Kidney (tissue), 13 donors: ENCODE measurements at regions not wholly inside any gene's neighbourhood (a gene's known extent, or its start where the extent isn't known, plus 50 kb on each side); places are given as distances from the start of the nearest gene placed in this dataset.
"Not testable (repeated sequence)": the region's sequence is repeated elsewhere in the genome, so short reads cannot be mapped to it uniquely, and the experiment has no call there.

Source experiments
- DNase-seq, 5 donors: peaks; one replicate each; pipeline ENCODE4 v3.0.0-alpha.2; 2013 to 2020
- FAIRE-seq: peaks from 2 replicates; lab custom pipeline; 2012; peaks lifted over from hg19 to GRCh38; lab: Jason Lieb, UNC
- H3K27ac ChIP-seq, 2 donors: one replicate each; pipeline ENCODE4 v1.7.0; 2013; ENCODE audit warnings: low read depth in 2 of 2, low read length in 2 of 2, inconsistent platforms in 1 of 2
- H3K27me3 ChIP-seq: one replicate; pipeline ENCODE4 v1.7.1; 2013; ENCODE audit warnings: low read length, inconsistent platforms; ENCODE audit not compliant: control insufficient read depth, insufficient read depth
- H3K36me3 ChIP-seq, 3 donors: one replicate each; pipeline versions ENCODE4 v1.7.0 to v1.7.1; 2013; ENCODE audit warnings: low read length in 3 of 3, control low read depth in 1 of 3, inconsistent platforms in 1 of 3; ENCODE audit not compliant: insufficient read depth in 3 of 3, control insufficient read depth in 2 of 3
- H3K4me1 ChIP-seq, 3 donors: one replicate each; pipeline versions ENCODE4 v1.7.0 to v1.7.1; 2013; ENCODE audit warnings: low read length in 3 of 3, inconsistent platforms in 1 of 3, low read depth in 1 of 3; ENCODE audit not compliant: control insufficient read depth in 2 of 3, insufficient read depth in 2 of 3
- H3K4me3 ChIP-seq, 3 donors: one replicate each; pipeline versions ENCODE4 v1.7.0 to v1.8.1; 2013; ENCODE audit warnings: low read length in 3 of 3, control low read depth in 1 of 3, inconsistent platforms in 1 of 3
- H3K9ac ChIP-seq, 3 donors: one replicate each; pipeline versions ENCODE4 v1.7.0 to v1.7.1; 2013; ENCODE audit warnings: low read length in 3 of 3, control low read depth in 1 of 3, inconsistent platforms in 1 of 3
- H3K9me3 ChIP-seq, 3 donors: one replicate each; pipeline versions ENCODE4 v1.7.0 to v1.7.1; 2013; ENCODE audit warnings: low read length in 3 of 3, control low read depth in 1 of 3, inconsistent platforms in 1 of 3; ENCODE audit not compliant: control insufficient read depth in 2 of 3, insufficient read depth in 1 of 3
- CTCF ChIP-seq: IDR thresholded peaks from 3 replicates; pipeline ENCODE4 v1.5.1; 2012; ENCODE audit warnings: mild to moderate bottlenecking, moderate library complexity, borderline replicate concordance; ENCODE audit not compliant: insufficient read depth; ENCODE audit errors: extremely low read depth
- intact Hi-C: fragments of 100-400 bp; cut with DNase I; formaldehyde crosslinking; loops from one replicate; pipeline ENCODE4 v1.11.1; 2022
- donor health status: control.
- donor health status: control.
- donor health status: control.
- donor health status: control.
- donor health status: control.
- donor health status: DM: yes; HTN: yes; CAD: no.
- donor health status: Normal renal cell carcinoma (clear cell type).

- no peak for DNase-seq
- FAIRE-seq = no peak
- intact Hi-C loops = no loop called here
- Histone ChIP-seq H3K4me1 (peaks cover 0 to 2% (median 0%) of the 10 kb centered on the region in 3 donors), H3K27me3 (no peaks in the 10 kb centered on the region), H3K9ac (no peak overlapping the region), H3K36me3 (no peaks in the 10 kb centered on the region), H3K4me3 (no peak overlapping the region), H3K9me3 (no peaks in the 10 kb centered on the region), H3K27ac (no peak overlapping the region)
- TF ChIP-seq CTCF = no peak
Observed at GRCh38 chr1:232570007-232570406, 59.9 kb downstream of the SIPA1L2 start.

GRCh38 chr1:232569554-232569921, 60.4 kb downstream of the SIPA1L2 start:
- FAIRE-seq, H3K9ac ChIP-seq, H3K27ac ChIP-seq, H3K27me3 ChIP-seq, H3K4me3 ChIP-seq, DNase-seq, H3K9me3 ChIP-seq, H3K4me1 ChIP-seq, intact Hi-C loops, H3K36me3 ChIP-seq: not testable (repeated sequence)

DNA sequence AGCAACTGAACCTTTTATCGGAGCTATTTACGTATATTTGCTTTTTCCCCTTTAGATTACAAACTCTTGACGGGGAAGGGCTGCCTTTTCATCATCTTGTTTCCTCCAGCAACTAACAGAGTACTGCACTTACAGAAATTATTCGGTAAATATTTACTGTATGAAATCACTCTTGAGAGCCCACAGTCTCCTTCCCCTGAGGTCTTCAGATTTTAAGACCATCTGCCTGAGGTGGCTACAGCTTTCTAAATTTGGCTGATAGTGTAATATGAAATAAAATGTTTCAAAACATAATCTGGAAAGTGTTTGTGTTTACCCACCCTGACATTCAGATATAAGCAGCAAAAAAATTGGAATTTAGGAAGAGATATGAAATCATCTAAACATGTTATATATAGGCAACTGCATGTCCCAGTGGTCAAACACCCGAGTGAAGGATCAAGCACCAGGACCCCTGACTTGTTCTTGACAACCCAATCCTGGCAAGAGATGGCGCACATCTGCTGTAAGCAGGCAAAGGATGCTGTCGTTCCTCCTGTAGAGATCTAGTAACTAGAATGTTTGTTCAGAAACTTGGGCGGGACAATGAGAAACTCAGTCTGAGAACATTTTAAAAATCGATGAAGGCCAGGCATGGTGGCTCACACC, 60.9 kb downstream of the SIPA1L2 start:
- no peak for DNase-seq
- Histone ChIP-seq H3K9ac (no peak overlapping the region), H3K4me1 (peaks cover 0 to 2% (median 0%) of the 10 kb centered on the region in 3 donors), H3K9me3 (no peaks in the 10 kb centered on the region), H3K4me3 (no peak overlapping the region), H3K36me3 (no peaks in the 10 kb centered on the region), H3K27me3 (no peaks in the 10 kb centered on the region), H3K27ac (no peak overlapping the region)
- no peak for FAIRE-seq
- no peak for TF ChIP-seq CTCF
- intact Hi-C loops = no loop called here

- Histone ChIP-seq H3K27me3 (no peaks in the 10 kb centered on the region), H3K9ac (no peak overlapping the region), H3K4me3 (no peak overlapping the region), H3K36me3 (no peaks in the 10 kb centered on the region), H3K4me1 (peaks cover 0 to 2% (median 0%) of the 10 kb centered on the region in 3 donors), H3K27ac (no peak overlapping the region), H3K9me3 (no peaks in the 10 kb centered on the region)
- no peak for FAIRE-seq
- peak in 1 of 5 donors; percentile 42 for DNase-seq
- TF ChIP-seq CTCF = no peak
- intact Hi-C loops = no loop called here
Observed at GRCh38 chr1:232568331-232568852, 61.5 kb downstream of the SIPA1L2 start.
